Stimulated activated naive CD4-positive, alpha-beta T cell (primary cell): ENCODE measurements at regions not wholly inside any gene's neighbourhood (a gene's known extent, or its start where the extent isn't known, plus 50 kb on each side); places are given as distances from the start of the nearest gene placed in this dataset.

Experiments used
- DNase-seq, 6 experiments: peaks; one replicate each; lab custom pipeline; 2025; lab: John Stamatoyannopoulos, UW

DNA sequence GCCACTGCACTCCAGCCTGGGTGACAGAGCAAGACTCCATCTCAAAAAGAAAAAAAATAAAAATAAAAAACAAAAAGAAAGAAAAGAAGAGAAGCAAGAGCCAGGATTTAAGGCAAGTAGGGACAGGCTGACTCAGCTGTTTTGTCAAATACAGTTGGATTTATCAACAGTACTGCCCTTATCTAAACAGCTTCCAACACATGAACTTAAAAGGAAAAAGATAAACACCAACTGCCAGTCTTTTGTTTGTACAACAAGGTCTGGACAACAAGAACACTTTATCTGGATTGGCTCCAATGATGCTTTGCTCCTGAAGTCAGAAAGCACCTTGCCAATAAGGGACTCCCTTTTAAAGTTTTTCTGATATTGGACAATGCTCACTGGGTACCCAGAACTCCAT is 886.0 kb downstream of the ADGRL2 start:
- DNase-seq = no peak

DNA sequence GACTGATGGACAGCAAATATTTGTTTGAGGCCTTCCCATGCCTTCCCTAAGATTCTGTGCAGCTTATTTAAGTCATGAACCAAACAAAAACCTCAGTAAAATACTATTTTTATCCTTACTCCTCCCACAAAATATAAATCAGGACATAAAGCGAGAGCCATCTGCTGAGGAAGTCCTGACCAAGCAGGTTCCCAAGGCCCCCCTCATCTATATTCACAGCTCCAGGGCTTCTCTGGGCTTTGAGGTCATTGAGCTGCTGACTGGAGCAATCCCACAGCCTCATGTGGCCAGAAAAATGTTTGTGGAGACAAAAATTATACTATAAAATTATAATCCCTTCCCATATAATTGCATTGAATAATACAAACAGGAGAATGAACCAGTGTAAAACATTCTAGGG is 846.2 kb downstream of the ADGRL2 start:
- no peak for DNase-seq

DNA sequence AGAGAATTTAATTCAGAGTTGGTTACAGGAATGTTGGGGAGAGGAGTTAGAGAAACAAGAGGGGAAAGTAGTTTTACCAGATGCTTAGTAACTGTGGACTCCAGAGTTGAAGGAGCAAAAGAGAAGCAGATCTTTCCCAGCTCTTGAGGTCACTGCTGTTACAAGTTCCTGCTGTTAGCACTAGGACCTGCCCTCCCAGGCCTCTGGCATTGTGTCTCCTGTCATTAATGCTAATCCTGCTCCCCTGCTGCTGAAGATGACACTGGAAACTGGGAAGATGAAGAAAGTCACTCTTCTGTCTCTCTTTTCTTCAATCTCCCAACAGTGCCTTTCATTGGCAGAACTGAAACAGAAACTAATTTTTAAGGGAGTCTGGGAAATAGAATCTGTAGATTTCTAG is 845.6 kb downstream of the ADGRL2 start:
- DNase-seq = no peak

GRCh38 chr1:82644186-82644915 is 843.6 kb downstream of the ADGRL2 start:
- no peak for DNase-seq

DNA sequence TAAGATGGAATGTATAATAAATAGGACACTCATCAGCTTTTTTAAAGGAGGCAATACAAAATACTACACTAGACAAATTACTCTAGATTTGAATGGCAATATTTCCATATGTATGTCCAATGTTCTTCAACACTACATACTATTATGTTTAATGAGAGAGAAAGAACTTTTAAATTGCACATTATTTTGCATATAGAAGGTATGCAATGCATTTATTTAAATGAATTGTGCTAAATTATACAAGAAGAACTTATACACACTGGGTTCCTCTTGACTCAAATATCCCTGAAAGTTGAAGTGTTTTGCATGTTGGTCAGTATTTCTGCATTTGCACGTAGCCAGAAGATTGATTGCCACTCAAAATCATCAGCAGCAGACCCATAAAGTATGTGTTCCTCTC is 839.6 kb downstream of the ADGRL2 start:
- DNase-seq = no peak

- DNase-seq = no peak
Observed at GRCh38 chr1:82634266-82634665, 833.5 kb downstream of the ADGRL2 start.

- no peak for DNase-seq
Observed at GRCh38 chr1:82632155-82632554, 831.4 kb downstream of the ADGRL2 start.

DNA sequence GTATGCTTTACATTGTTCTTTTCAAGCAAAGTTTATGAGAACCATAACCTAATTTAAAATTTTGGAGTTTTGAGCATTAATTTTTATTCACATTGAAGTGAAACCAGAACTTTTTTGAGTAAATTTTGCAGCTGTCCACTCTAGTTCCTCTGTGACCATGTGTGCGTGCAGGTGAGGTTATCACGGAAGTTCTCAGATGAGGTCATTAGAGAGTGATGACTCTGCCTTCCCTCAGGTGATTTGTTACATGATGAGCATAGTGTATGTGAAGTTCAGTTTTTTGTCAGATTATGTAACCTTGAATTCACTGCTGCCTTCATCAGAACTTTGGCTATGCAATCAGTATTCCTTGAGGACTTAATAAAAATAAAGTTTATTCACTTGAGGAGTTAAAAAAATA is 828.2 kb downstream of the ADGRL2 start:
- DNase-seq = no peak

GRCh38 chr1:82625537-82625936 is 824.8 kb downstream of the ADGRL2 start:
- DNase-seq = peak in 2 of 6 experiments; percentile 7 to 36

- no peak for DNase-seq
Observed at GRCh38 chr1:82621076-82621475, 820.3 kb downstream of the ADGRL2 start.

- no peak for DNase-seq
Observed at GRCh38 chr1:82614090-82614489, 813.4 kb downstream of the ADGRL2 start.

DNA sequence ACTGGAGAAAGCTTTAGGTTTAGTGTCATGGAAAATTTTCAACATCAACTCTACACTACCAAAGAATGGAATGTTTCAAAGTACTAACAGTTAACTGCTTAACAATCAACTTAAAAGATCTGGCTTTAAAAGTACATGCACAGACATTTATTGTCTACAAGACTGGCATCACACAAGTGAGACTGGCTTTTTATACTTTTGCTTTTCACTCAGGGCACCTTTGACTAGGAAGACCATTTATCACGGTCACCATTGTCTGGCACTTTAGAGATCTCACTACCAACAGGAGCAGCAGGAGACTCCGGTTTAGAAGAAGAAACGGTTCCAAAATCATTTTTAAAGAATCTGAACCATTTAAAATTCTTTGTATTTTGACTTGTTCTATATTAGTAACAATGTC is 812.3 kb downstream of the ADGRL2 start:
- no peak for DNase-seq

DNA sequence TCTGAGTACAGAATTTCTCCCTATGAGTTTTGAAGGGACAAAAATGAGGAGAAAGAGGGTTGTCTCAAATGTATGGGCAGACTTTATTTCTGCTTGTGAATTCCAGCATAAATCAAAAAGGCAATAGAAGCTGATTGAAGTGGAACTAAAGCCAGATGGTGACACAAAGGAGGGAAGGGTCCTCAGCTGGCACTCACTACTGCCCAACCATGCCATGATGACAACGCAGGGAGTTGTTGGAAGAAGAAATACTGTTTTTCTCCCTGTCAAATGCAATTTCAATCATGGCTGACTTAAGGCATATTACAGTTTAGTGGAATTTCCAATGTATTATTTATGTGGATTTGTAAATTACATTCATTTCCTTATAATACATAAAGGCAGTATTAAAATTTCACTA is 805.8 kb downstream of the ADGRL2 start:
- no peak for DNase-seq

- no peak for DNase-seq
Observed at GRCh38 chr1:82604524-82604923, 803.8 kb downstream of the ADGRL2 start.

GRCh38 chr1:82600314-82600713 is 799.6 kb downstream of the ADGRL2 start:
- DNase-seq = no peak

DNA sequence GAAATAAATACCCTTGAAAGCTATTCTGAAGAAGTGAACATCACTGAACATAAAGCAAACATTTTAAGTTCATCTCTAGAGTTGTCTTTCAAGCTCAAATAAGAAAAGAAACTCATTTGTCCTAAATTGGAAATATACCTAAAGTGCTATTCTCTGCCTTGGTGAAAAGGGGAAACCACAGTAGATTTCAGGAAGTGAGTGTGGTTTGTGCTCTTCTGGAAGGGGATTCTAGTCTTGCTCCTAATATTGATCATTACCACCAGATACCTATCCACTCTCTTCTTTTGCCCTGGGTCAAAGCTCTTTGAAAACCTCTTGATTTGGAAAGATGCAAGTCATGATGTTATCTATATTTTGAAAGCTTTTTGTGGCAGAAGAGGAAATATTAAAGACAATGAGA is 798.1 kb downstream of the ADGRL2 start:
- DNase-seq = no peak

DNA sequence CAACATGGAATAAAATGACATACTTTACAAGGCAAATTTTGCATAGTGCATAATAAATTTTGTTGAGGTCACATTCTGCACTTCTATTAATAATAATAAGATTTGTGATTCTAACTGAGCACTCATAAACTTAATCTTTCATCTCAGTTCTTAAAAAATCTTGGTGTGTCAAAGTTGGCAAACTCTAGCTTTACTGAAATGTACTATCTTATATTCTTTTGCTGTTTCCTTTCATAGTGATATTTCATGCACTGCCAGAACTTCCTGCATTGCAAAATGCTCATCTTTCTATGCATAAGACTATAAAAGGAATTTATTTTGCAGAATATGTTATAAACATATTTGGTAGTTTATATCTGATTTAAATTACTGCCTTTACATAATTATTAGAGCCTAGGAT is 797.6 kb downstream of the ADGRL2 start:
- DNase-seq = no peak

DNA sequence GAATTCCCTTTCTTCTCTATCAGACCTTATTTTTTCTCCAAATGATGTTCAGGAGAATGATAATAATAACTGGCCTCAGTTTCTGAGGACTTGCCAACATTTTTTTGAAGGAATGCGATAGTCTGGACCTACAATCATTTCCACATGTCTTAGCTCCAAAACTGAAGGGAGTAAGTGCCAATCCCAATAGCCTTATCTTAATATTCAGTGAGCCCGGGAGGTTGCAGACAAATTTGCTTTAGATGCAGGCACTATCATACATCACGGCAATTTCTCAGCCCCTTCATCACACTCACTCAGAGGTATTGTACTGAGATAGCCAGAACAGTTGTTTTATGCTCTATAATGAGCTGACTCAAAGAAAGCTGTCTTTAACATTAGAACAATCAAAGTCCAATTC is 796.9 kb downstream of the ADGRL2 start:
- DNase-seq = no peak

DNA sequence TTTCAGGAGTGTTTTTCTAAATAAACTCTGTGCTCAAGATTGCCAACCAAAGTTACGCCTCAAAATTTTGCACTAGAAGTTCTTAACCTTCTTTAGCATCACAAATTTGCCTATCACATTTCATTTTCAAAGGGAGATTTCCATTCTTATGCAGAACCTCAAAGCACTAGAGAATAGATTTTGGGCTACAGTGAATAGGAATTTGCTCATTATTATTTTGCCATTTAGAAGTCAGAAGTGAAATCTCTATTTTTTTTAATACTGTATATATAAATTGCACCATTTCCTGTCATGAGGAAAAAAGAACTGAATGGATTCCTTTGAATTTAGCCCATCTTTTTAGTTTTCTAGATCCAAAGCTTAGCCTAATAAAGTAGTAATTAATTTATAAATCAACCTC is 796.4 kb downstream of the ADGRL2 start:
- DNase-seq = no peak

- DNase-seq = no peak
Observed at GRCh38 chr1:82593561-82593960, 792.8 kb downstream of the ADGRL2 start.

DNA sequence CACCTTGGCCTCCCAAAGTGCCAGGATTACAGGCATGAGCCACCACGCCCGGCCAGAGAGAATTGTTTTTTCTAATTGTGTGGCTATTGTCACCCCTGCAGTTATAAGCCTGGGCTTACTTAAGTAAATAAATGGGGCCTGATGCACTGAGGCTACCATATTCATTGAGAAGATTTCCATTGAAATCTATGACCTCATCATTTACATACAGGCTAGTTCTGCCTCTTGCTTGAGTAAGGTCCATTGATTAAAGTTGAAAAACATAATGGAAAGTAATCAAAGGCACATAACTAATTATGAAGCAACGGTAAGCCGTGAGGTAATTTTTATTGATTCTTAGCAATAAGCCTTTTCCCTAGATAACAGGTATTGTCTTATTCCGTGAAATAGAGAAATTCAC is 788.9 kb downstream of the ADGRL2 start:
- DNase-seq = no peak

GRCh38 chr1:82587371-82587770 is 786.6 kb downstream of the ADGRL2 start:
- no peak for DNase-seq

DNA sequence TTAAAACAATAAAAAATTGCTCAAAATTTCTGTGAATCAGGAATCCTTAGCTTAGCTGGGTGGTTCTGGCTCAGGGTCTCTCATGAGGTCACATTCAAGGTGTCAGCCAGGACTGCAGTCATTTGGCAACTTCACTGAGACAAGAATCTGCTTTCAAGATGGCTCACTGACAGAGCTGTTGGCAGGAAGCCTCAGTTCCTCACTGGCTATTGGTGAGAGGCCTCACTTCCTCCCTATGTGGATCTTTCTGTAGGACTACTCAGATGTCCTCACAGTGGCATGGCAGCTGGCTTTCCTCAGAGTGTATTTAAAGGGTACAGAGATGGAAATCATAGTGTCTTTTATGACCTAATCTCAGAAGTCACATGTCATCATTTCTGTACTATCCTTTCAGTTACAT is 785.7 kb downstream of the ADGRL2 start:
- no peak for DNase-seq

GRCh38 chr1:82582347-82582746 is 781.6 kb downstream of the ADGRL2 start:
- DNase-seq = no peak
